ENCODE measurements at regions not wholly inside any gene's neighbourhood (a gene's known extent, or its start where the extent isn't known, plus 50 kb on each side); places are given as distances from the start of the nearest gene placed in this dataset.

GRCh38 chr5:139740138-139740991, 55.2 kb upstream of the PSD2 start:
- 72 to 81% methylated on average over 15 to 18 of the region's 19 CpGs for WGBS, 2 donors
- Histone ChIP-seq H3K4me1 (peaks cover 0 to 5% (median 3%) of the 10 kb centered on the region in 3 donors), H3K4me3 (no peak overlapping the region), H3K27me3 (peaks cover 0 to 1% (median 0%) of the 10 kb centered on the region in 4 donors), H3K27ac (no peak overlapping the region), H3K36me3 (no peaks in the 10 kb centered on the region), H3K9me3 (no peaks in the 10 kb centered on the region)
- TF ChIP-seq CTCF (IDR thresholded peaks at IDR 0.05) (no peak), POLR2A (IDR thresholded peaks at IDR 0.05) (no peak)
- DNase-seq, result no peak
- intact Hi-C loops (cut with DNase I), result no loop called here

- TF ChIP-seq CTCF (IDR thresholded peaks at IDR 0.05), result no peak
- TF ChIP-seq POLR2A (IDR thresholded peaks at IDR 0.05), result no peak
- H3K9me3 ChIP-seq, result no peaks in the 10 kb centered on the region
- H3K36me3 ChIP-seq, result no peaks in the 10 kb centered on the region
- H3K27me3 ChIP-seq, result peaks cover 0 to 9% (median 0%) of the 10 kb centered on the region in 4 donors
- intact Hi-C loops (cut with DNase I), result no loop called here
- peaks cover 0 to 13% (median 11%) of the 10 kb centered on the region in 3 donors for H3K4me1 ChIP-seq
- H3K4me3 ChIP-seq, result no peak overlapping the region
- 67 to 76% methylated on average over 5 of the region's 6 CpGs for WGBS, 2 donors
- DNase-seq, result no peak
- H3K27ac ChIP-seq, result no peak overlapping the region
Observed at GRCh38 chr5:139740992-139741672, 54.5 kb upstream of the PSD2 start.

- 63 to 80% methylated on average over 1 to 2 of the region's 3 CpGs for WGBS, 2 donors
- Histone ChIP-seq H3K27me3 (peaks cover 0 to 16% (median 1%) of the 10 kb centered on the region in 4 donors), H3K9me3 (no peaks in the 10 kb centered on the region), H3K36me3 (no peaks in the 10 kb centered on the region), H3K27ac (no peak overlapping the region), H3K4me3 (no peak overlapping the region), H3K4me1 (peaks cover 6 to 20% (median 18%) of the 10 kb centered on the region in 3 donors)
- no peak for DNase-seq
- intact Hi-C loops (cut with DNase I), result no loop called here
- TF ChIP-seq POLR2A (IDR thresholded peaks at IDR 0.05) (no peak), CTCF (IDR thresholded peaks at IDR 0.05) (no peak)
Observed at GRCh38 chr5:139741823-139742172, 53.8 kb upstream of the PSD2 start.

GRCh38 chr5:139742173-139742903, 53.3 kb upstream of the PSD2 start:
- H3K4me1 ChIP-seq, result peaks cover 11 to 25% (median 23%) of the 10 kb centered on the region in 3 donors
- 75 to 79% methylated on average over 3 to 9 of the region's 14 CpGs for WGBS, 2 donors
- DNase-seq, result no peak
- no peak overlapping the region for H3K4me3 ChIP-seq
- intact Hi-C loops (cut with DNase I), result no loop called here
- H3K9me3 ChIP-seq, result no peaks in the 10 kb centered on the region
- no peak for TF ChIP-seq POLR2A (IDR thresholded peaks at IDR 0.05)
- TF ChIP-seq CTCF (IDR thresholded peaks at IDR 0.05), result no peak
- H3K36me3 ChIP-seq, result no peaks in the 10 kb centered on the region
- H3K27ac ChIP-seq, result no peak overlapping the region
- peaks cover 0 to 21% (median 4%) of the 10 kb centered on the region in 4 donors for H3K27me3 ChIP-seq
